ELF-1 (cell line): ENCODE measurements at regions not wholly inside any gene's neighbourhood (a gene's known extent, or its start where the extent isn't known, plus 50 kb on each side); places are given as distances from the start of the nearest gene placed in this dataset.

Experiments used
- DNase-seq: peaks from one replicate; pipeline ENCODE4 v3.0.0-alpha.2; 2016; ENCODE audit warnings: low read depth, low spot score

- no peak for DNase-seq
These were observed 103.0 kb upstream of the KLF3 start for GRCh38 chr4:38560768-38561558.

- peak; percentile 15 for DNase-seq
These were observed 101.2 kb upstream of the KLF3 start for GRCh38 chr4:38562751-38563198.

GRCh38 chr4:38563707-38564495 is 100.1 kb upstream of the KLF3 start:
- DNase-seq: no peak

- no peak for DNase-seq
These were observed 98.5 kb upstream of the KLF3 start for GRCh38 chr4:38565271-38566199.

- DNase-seq: no peak
These were observed 97.1 kb upstream of the KLF3 start for GRCh38 chr4:38566806-38567398.

- DNase-seq: no peak
These were observed 96.5 kb upstream of the KLF3 start for GRCh38 chr4:38567457-38567856.

- no peak for DNase-seq
These were observed 95.2 kb upstream of the KLF3 start for GRCh38 chr4:38568768-38569167.

GRCh38 chr4:38570647-38571276 is 93.2 kb upstream of the KLF3 start:
- no peak for DNase-seq

GRCh38 chr4:38572793-38573192 is 91.2 kb upstream of the KLF3 start:
- DNase-seq: no peak

GRCh38 chr4:38574559-38575333 is 89.3 kb upstream of the KLF3 start:
- DNase-seq: no peak

GRCh38 chr4:38576767-38577166 is 87.2 kb upstream of the KLF3 start:
- DNase-seq: no peak

GRCh38 chr4:38577462-38577861 is 86.5 kb upstream of the KLF3 start:
- DNase-seq: no peak

- DNase-seq: no peak
These were observed 82.4 kb upstream of the KLF3 start for GRCh38 chr4:38581426-38582106.

GRCh38 chr4:38582445-38582844 is 81.6 kb upstream of the KLF3 start:
- DNase-seq: no peak

GRCh38 chr4:38582889-38583470 is 81.0 kb upstream of the KLF3 start:
- DNase-seq: no peak

- no peak for DNase-seq
These were observed 78.1 kb upstream of the KLF3 start for GRCh38 chr4:38585871-38586270.

- DNase-seq: no peak
These were observed 76.9 kb upstream of the KLF3 start for GRCh38 chr4:38587106-38587505.

GRCh38 chr4:38590046-38590445 is 74.0 kb upstream of the KLF3 start:
- no peak for DNase-seq
